ENCODE measurements at regions not wholly inside any gene's neighbourhood (a gene's known extent, or its start where the extent isn't known, plus 50 kb on each side); places are given as distances from the start of the nearest gene placed in this dataset.
A peak's percentile ranks its signal among the peaks of the same experiment; 100 is the strongest.

DNA sequence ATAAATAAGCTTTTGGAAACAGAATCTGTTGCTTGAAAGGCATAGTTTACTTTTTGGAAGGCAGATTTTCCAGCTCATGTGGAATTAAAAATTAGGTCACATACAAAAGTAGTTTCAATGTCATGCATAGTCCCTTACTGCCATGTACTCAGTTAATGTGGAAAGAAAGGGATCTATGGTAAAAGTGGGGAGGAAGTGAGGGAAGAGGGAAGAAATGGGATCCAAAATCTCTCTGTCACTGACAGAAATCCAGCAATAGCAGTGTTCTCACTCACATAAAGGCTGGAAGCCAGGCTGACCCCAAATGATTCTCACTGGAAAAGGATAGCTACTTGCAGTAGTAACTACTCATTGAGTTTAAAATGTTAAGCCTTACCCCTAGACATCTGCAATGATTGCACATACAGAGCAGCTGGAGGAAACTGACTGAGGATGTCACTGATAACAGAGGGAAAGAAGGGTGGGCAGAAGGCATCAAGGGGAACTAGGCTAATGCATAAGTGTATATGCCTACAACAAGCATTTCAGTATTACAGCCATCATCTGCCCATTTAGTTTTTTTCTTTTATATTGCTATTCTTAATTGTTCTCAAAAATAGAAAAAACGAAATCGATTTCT is 445.6 kb downstream of the FAT4 start:
- Histone ChIP-seq H3K4me1 (ENCODE audit: control insufficient read depth in 5 of 5, insufficient read depth in 5 of 5, low read length in 5 of 5) (peaks cover 0 to 35% (median 4%) of the 10 kb centered on the region in 5 donors), H3K9me3 (ENCODE audit: control insufficient read depth in 4 of 4, insufficient read depth in 3 of 4, low read length in 3 of 4) (no peaks in the 10 kb centered on the region), H3K27ac (ENCODE audit: low read depth in 1 of 2, low read length in 1 of 2) (no peak overlapping the region), H3K27me3 (ENCODE audit: control insufficient read depth in 3 of 3, insufficient read depth in 3 of 3, low read length in 2 of 3) (no peaks in the 10 kb centered on the region), H3K36me3 (ENCODE audit: control insufficient read depth in 4 of 4, insufficient read depth in 4 of 4, low read length in 4 of 4) (no peaks in the 10 kb centered on the region), H3K4me3 (no peak overlapping the region), H3K9ac (ENCODE audit: insufficient read depth in 1 of 2, low read length in 2 of 2) (no peak overlapping the region)
- DNase-seq (peak in 2 of 3 donors; percentile 53 to 74), ATAC-seq (ENCODE audit: insufficient read depth, low FRiP score) (no peak)
- TF ChIP-seq CTCF (IDR thresholded peaks at IDR 0.05; ENCODE audit: control extremely low read depth, extremely low read depth): no peak
- 86 to 87% methylated on average over 2 of the region's 2 CpGs for WGBS, 2 donors

DNA sequence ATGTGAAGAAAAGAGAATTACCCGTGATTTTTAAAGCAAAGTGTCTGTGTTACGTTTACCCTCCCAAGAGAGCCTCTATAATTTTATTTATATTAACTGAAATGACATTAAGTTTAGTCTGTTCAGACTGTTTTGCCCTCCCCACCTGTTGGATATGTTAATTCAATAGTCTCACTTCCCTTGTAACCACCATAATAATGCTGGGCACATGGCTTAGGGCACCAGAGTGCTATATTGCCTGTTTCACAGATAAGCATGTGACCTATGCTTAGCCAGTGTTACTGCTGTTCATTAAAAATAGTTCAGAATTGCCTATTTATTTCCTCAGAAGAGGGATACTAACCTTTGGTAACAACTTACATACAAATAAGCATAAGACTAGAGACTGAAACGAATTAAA is 446.2 kb downstream of the FAT4 start:
- Histone ChIP-seq H3K9ac (ENCODE audit: insufficient read depth in 1 of 2, low read length in 2 of 2) (no peak overlapping the region), H3K4me1 (ENCODE audit: control insufficient read depth in 5 of 5, insufficient read depth in 5 of 5, low read length in 5 of 5) (peaks cover 0 to 35% (median 4%) of the 10 kb centered on the region in 5 donors), H3K36me3 (ENCODE audit: control insufficient read depth in 4 of 4, insufficient read depth in 4 of 4, low read length in 4 of 4) (no peaks in the 10 kb centered on the region), H3K4me3 (no peak overlapping the region), H3K27me3 (ENCODE audit: control insufficient read depth in 3 of 3, insufficient read depth in 3 of 3, low read length in 2 of 3) (no peaks in the 10 kb centered on the region), H3K9me3 (ENCODE audit: control insufficient read depth in 4 of 4, insufficient read depth in 3 of 4, low read length in 3 of 4) (no peaks in the 10 kb centered on the region), H3K27ac (ENCODE audit: low read depth in 1 of 2, low read length in 1 of 2) (no peak overlapping the region)
- DNase-seq (no peak), ATAC-seq (ENCODE audit: insufficient read depth, low FRiP score) (no peak)
- no peak for TF ChIP-seq CTCF (IDR thresholded peaks at IDR 0.05; ENCODE audit: control extremely low read depth, extremely low read depth)
- WGBS, 2 donors: 79 to 90% methylated on average over 3 of the region's 3 CpGs

DNA sequence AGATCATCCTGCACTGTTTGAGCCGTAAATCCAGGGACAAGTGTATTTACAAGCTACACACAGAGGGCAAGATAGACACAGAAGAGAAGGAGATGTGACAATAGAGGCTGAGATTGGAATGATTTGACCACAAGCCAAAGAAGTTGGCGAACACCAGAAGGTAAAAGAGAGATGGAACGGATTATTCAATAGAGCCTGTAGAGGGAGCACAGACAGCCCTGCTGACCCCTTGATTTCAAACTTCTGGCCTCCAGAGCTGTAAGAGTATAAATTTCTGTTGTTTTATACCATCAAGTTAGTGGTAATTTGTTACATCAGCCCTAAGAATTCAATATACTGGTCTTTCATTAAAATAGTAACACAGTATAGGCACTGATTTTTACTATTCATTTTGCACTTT is 447.8 kb downstream of the FAT4 start:
- TF ChIP-seq CTCF (IDR thresholded peaks at IDR 0.05; ENCODE audit: control extremely low read depth, extremely low read depth): no peak
- Histone ChIP-seq H3K27ac (ENCODE audit: low read depth in 1 of 2, low read length in 1 of 2) (no peak overlapping the region), H3K36me3 (ENCODE audit: control insufficient read depth in 4 of 4, insufficient read depth in 4 of 4, low read length in 4 of 4) (no peaks in the 10 kb centered on the region), H3K9ac (ENCODE audit: insufficient read depth in 1 of 2, low read length in 2 of 2) (no peak overlapping the region), H3K27me3 (ENCODE audit: control insufficient read depth in 3 of 3, insufficient read depth in 3 of 3, low read length in 2 of 3) (no peaks in the 10 kb centered on the region), H3K4me3 (no peak overlapping the region), H3K4me1 (ENCODE audit: control insufficient read depth in 5 of 5, insufficient read depth in 5 of 5, low read length in 5 of 5) (peaks cover 0 to 24% (median 4%) of the 10 kb centered on the region in 5 donors), H3K9me3 (ENCODE audit: control insufficient read depth in 4 of 4, insufficient read depth in 3 of 4, low read length in 3 of 4) (no peaks in the 10 kb centered on the region)
- DNase-seq (no peak), ATAC-seq (ENCODE audit: insufficient read depth, low FRiP score) (no peak)
- WGBS, 2 donors: 74 to 79% methylated on average over 3 of the region's 3 CpGs

GRCh38 chr4:125765941-125766340 is 451.2 kb downstream of the FAT4 start:
- no peak for TF ChIP-seq CTCF (IDR thresholded peaks at IDR 0.05; ENCODE audit: control extremely low read depth, extremely low read depth)

More at GRCh38 chr4:125765941-125766340, 451.2 kb downstream of the FAT4 start:
- no peaks in the 10 kb centered on the region for H3K4me1 ChIP-seq (ENCODE audit: control insufficient read depth in 5 of 5, insufficient read depth in 5 of 5, low read length in 5 of 5)
- H3K36me3 ChIP-seq (ENCODE audit: control insufficient read depth in 4 of 4, insufficient read depth in 4 of 4, low read length in 4 of 4): no peaks in the 10 kb centered on the region
- no peak for ATAC-seq (ENCODE audit: insufficient read depth, low FRiP score)
- no peak overlapping the region for H3K4me3 ChIP-seq
- no peak overlapping the region for H3K9ac ChIP-seq (ENCODE audit: insufficient read depth in 1 of 2, low read length in 2 of 2)
- H3K9me3 ChIP-seq (ENCODE audit: control insufficient read depth in 4 of 4, insufficient read depth in 3 of 4, low read length in 3 of 4): no peaks in the 10 kb centered on the region
- no peaks in the 10 kb centered on the region for H3K27me3 ChIP-seq (ENCODE audit: control insufficient read depth in 3 of 3, insufficient read depth in 3 of 3, low read length in 2 of 3)
- no peak overlapping the region for H3K27ac ChIP-seq (ENCODE audit: low read depth in 1 of 2, low read length in 1 of 2)
- DNase-seq: peak in 1 of 3 donors; percentile 33

All from lung (tissue), 11 donors.